IMR-90 (cell line): ENCODE measurements at regions not wholly inside any gene's neighbourhood (a gene's known extent, or its start where the extent isn't known, plus 50 kb on each side); places are given as distances from the start of the nearest gene placed in this dataset.

Experiments
- BHLHE40 ChIP-seq: fragments of 150-350 bp; IDR thresholded peaks from 2 replicates; pipeline ENCODE4 v1.6.1; 2016; ENCODE audit warnings: mild to moderate bottlenecking, low read depth, low read length
- CEBPB ChIP-seq: IDR thresholded peaks from 2 replicates; pipeline ENCODE4 v1.6.1; 2012; ENCODE audit warnings: low read depth, low read length, improper control_type of control experiment
- CTCF ChIP-seq: conservative IDR thresholded peaks from 2 replicates; pipeline ENCODE4 v1.5.1; 2012; ENCODE audit warnings: mild to moderate bottlenecking, low read depth, low read length, improper control_type of control experiment
- NFE2L2 ChIP-seq: fragments of 150-350 bp; IDR thresholded peaks from 2 replicates; pipeline ENCODE4 v1.6.1; 2016; ENCODE audit warnings: low read depth, mild to moderate bottlenecking, low read length
- RCOR1 ChIP-seq: IDR thresholded peaks from 2 replicates; pipeline ENCODE4 v1.6.1; 2012; ENCODE audit warnings: mild to moderate bottlenecking, low read length, improper control_type of control experiment; ENCODE audit not compliant: insufficient replicate concordance
- SMC3 ChIP-seq: fragments of 150-350 bp; IDR thresholded peaks from 2 replicates; pipeline ENCODE4 v1.6.1; 2016; ENCODE audit warnings: low read depth, mild to moderate bottlenecking, antibody characterized with exemption, low read length, moderate library complexity
- TF ChIP-seq, protein P1 (sequence below): fragments of 150-350 bp; IDR thresholded peaks from 2 replicates; pipeline ENCODE4 v1.6.1; 2017; ENCODE audit warnings: mild to moderate bottlenecking, antibody characterized with exemption, low read length, low read depth

- no peak for TF ChIP-seq CTCF
- no peak for TF ChIP-seq NFE2L2
- TF ChIP-seq CEBPB: no peak
- TF ChIP-seq, protein P1, sequence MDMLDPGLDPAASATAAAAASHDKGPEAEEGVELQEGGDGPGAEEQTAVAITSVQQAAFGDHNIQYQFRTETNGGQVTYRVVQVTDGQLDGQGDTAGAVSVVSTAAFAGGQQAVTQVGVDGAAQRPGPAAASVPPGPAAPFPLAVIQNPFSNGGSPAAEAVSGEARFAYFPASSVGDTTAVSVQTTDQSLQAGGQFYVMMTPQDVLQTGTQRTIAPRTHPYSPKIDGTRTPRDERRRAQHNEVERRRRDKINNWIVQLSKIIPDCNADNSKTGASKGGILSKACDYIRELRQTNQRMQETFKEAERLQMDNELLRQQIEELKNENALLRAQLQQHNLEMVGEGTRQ: no peak
- TF ChIP-seq RCOR1: no peak
- TF ChIP-seq BHLHE40: no peak
- TF ChIP-seq SMC3: no peak
Measured at GRCh38 chr2:12428324-12428723, 288.4 kb upstream of the TRIB2 start.
